Keratinocyte (primary cell): ENCODE measurements at regions not wholly inside any gene's neighbourhood (a gene's known extent, or its start where the extent isn't known, plus 50 kb on each side); places are given as distances from the start of the nearest gene placed in this dataset.

Source experiments
- EZH2 ChIP-seq: IDR thresholded peaks from one replicate; pipeline ENCODE4 v1.6.1; 2012; ENCODE audit warnings: inconsistent platforms, mild to moderate bottlenecking, low read length, moderate library complexity
- TF ChIP-seq, protein P1 (sequence below), 3 experiments: IDR thresholded peaks in 1 of 3; conservative IDR thresholded peaks in 1 of 3; optimal IDR thresholded peaks in 1 of 3; 2 replicates in 2 of 3; 3 replicates in 1 of 3; pipeline versions ENCODE3 to v1.5.1; 2011; ENCODE audit warnings: low read length in 3 of 3, mild to moderate bottlenecking in 3 of 3, moderate library complexity in 2 of 3, control low read depth in 1 of 3, inconsistent platforms in 1 of 3; ENCODE audit not compliant: insufficient read depth in 2 of 3; ENCODE audit errors: extremely low read depth in 1 of 3

DNA sequence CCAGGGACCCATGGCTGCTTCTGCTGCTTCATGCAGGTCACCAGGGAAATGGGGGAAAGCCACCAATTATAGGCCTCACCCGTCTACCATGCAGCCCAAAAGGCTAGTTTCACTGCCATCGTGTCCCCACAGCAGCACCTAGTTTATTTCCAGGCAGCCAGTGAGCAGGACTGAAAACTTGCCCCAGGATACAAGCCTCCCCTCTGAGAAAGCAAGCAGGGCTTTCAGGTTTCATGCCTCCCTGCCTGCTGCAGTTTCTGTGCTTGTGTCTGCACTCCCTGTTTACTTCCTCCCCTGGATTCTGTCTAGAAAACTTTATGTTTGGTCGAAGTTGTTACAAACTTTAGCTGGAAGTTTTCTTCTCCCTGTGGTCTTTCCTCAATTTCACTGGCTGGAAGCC lies 319.1 kb downstream of the ANXA1 start:
- TF ChIP-seq, protein P1, sequence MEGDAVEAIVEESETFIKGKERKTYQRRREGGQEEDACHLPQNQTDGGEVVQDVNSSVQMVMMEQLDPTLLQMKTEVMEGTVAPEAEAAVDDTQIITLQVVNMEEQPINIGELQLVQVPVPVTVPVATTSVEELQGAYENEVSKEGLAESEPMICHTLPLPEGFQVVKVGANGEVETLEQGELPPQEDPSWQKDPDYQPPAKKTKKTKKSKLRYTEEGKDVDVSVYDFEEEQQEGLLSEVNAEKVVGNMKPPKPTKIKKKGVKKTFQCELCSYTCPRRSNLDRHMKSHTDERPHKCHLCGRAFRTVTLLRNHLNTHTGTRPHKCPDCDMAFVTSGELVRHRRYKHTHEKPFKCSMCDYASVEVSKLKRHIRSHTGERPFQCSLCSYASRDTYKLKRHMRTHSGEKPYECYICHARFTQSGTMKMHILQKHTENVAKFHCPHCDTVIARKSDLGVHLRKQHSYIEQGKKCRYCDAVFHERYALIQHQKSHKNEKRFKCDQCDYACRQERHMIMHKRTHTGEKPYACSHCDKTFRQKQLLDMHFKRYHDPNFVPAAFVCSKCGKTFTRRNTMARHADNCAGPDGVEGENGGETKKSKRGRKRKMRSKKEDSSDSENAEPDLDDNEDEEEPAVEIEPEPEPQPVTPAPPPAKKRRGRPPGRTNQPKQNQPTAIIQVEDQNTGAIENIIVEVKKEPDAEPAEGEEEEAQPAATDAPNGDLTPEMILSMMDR (optimal IDR thresholded peaks at IDR 0.05 in 1 of 3, IDR thresholded peaks at IDR 0.05 in 1 of 3, conservative IDR thresholded peaks at IDR 0.05 in 1 of 3; ENCODE audit: extremely low read depth in 1 of 3, insufficient read depth in 2 of 3, low read length in 3 of 3), result no peak
- TF ChIP-seq EZH2, result no peak
